Muscle layer of duodenum (tissue), 2 donors: ENCODE measurements at regions not wholly inside any gene's neighbourhood (a gene's known extent, or its start where the extent isn't known, plus 50 kb on each side); places are given as distances from the start of the nearest gene placed in this dataset.

Experiments
- H3K27ac ChIP-seq: one replicate; pipeline ENCODE4 v1.7.0; 2013; ENCODE audit warnings: mild to moderate bottlenecking, low read length
- H3K27me3 ChIP-seq: one replicate; pipeline ENCODE4 v1.7.0; 2013; ENCODE audit warnings: low read depth, mild to moderate bottlenecking, control low read depth, low read length
- H3K36me3 ChIP-seq, 2 donors: one replicate each; pipeline ENCODE4 v1.7.0; 2013; ENCODE audit warnings: low read length in 2 of 2, control low read depth in 1 of 2, mild to moderate bottlenecking in 1 of 2; ENCODE audit not compliant: insufficient read depth in 2 of 2, control insufficient read depth in 1 of 2
- H3K4me1 ChIP-seq, 2 donors: one replicate each; pipeline ENCODE4 v1.7.0; 2013; ENCODE audit warnings: low read length in 2 of 2, mild to moderate bottlenecking in 2 of 2, control low read depth in 1 of 2, moderate library complexity in 1 of 2; ENCODE audit not compliant: insufficient read depth in 2 of 2, control insufficient read depth in 1 of 2
- H3K4me3 ChIP-seq, 2 donors: one replicate each; pipeline ENCODE4 v1.7.0; 2013; ENCODE audit warnings: low read length in 2 of 2, low read depth in 1 of 2, mild to moderate bottlenecking in 1 of 2
- H3K9me3 ChIP-seq, 2 donors: one replicate each; pipeline ENCODE4 v1.7.0; 2013; ENCODE audit warnings: low read length in 2 of 2, control low read depth in 1 of 2, mild to moderate bottlenecking in 1 of 2; ENCODE audit not compliant: control insufficient read depth in 1 of 2
- donor health status: healthy.

- Histone ChIP-seq H3K4me1 (peaks cover 0 to 4% of the 10 kb centered on the region in 2 donors), H3K36me3 (no peaks in the 10 kb centered on the region), H3K4me3 (no peak overlapping the region), H3K9me3 (no peaks in the 10 kb centered on the region), H3K27ac (no peak overlapping the region), H3K27me3 (no peaks in the 10 kb centered on the region)
Measured at GRCh38 chr9:21672761-21673160, 129.7 kb upstream of the MTAP start.

GRCh38 chr9:21674894-21675293 lies 127.5 kb upstream of the MTAP start:
- H3K27me3 ChIP-seq = no peaks in the 10 kb centered on the region
- H3K36me3 ChIP-seq = no peaks in the 10 kb centered on the region
- no peaks in the 10 kb centered on the region for H3K4me1 ChIP-seq
- H3K4me3 ChIP-seq = no peak overlapping the region
- no peaks in the 10 kb centered on the region for H3K9me3 ChIP-seq
- no peak overlapping the region for H3K27ac ChIP-seq

- Histone ChIP-seq H3K36me3 (no peaks in the 10 kb centered on the region), H3K27me3 (no peaks in the 10 kb centered on the region), H3K4me3 (no peak overlapping the region), H3K27ac (no peak overlapping the region), H3K9me3 (no peaks in the 10 kb centered on the region), H3K4me1 (no peaks in the 10 kb centered on the region)
Measured at GRCh38 chr9:21677387-21677786, 125.0 kb upstream of the MTAP start.

GRCh38 chr9:21677834-21678233 lies 124.6 kb upstream of the MTAP start:
- H3K27me3 ChIP-seq = no peaks in the 10 kb centered on the region
- H3K4me3 ChIP-seq = no peak overlapping the region
- H3K36me3 ChIP-seq = no peaks in the 10 kb centered on the region
- no peaks in the 10 kb centered on the region for H3K4me1 ChIP-seq
- no peaks in the 10 kb centered on the region for H3K9me3 ChIP-seq
- no peak overlapping the region for H3K27ac ChIP-seq

- no peaks in the 10 kb centered on the region for H3K27me3 ChIP-seq
- H3K9me3 ChIP-seq = no peaks in the 10 kb centered on the region
- H3K4me3 ChIP-seq = no peak overlapping the region
- no peaks in the 10 kb centered on the region for H3K36me3 ChIP-seq
- H3K27ac ChIP-seq = no peak overlapping the region
- no peaks in the 10 kb centered on the region for H3K4me1 ChIP-seq
Measured at GRCh38 chr9:21679432-21679831, 123.0 kb upstream of the MTAP start.

- Histone ChIP-seq H3K36me3 (no peaks in the 10 kb centered on the region), H3K4me1 (peaks cover 0 to 5% of the 10 kb centered on the region in 2 donors), H3K27ac (no peak overlapping the region), H3K27me3 (no peaks in the 10 kb centered on the region), H3K9me3 (no peaks in the 10 kb centered on the region), H3K4me3 (no peak overlapping the region)
Measured at GRCh38 chr9:21680590-21680989, 121.8 kb upstream of the MTAP start.

- Histone ChIP-seq H3K4me1 (peaks cover 0 to 7% of the 10 kb centered on the region in 2 donors), H3K4me3 (no peak overlapping the region), H3K9me3 (no peaks in the 10 kb centered on the region), H3K36me3 (no peaks in the 10 kb centered on the region), H3K27ac (no peak overlapping the region), H3K27me3 (no peaks in the 10 kb centered on the region)
Measured at GRCh38 chr9:21681641-21682040, 120.8 kb upstream of the MTAP start.

- Histone ChIP-seq H3K27me3 (no peaks in the 10 kb centered on the region), H3K36me3 (no peaks in the 10 kb centered on the region), H3K4me1 (peaks cover 0 to 7% of the 10 kb centered on the region in 2 donors), H3K4me3 (no peak overlapping the region), H3K27ac (no peak overlapping the region), H3K9me3 (no peaks in the 10 kb centered on the region)
Measured at GRCh38 chr9:21682381-21682780, 120.1 kb upstream of the MTAP start.

- Histone ChIP-seq H3K4me3 (no peak overlapping the region), H3K4me1 (peaks cover 0 to 7% of the 10 kb centered on the region in 2 donors), H3K36me3 (no peaks in the 10 kb centered on the region), H3K9me3 (no peaks in the 10 kb centered on the region), H3K27ac (no peak overlapping the region), H3K27me3 (no peaks in the 10 kb centered on the region)
Measured at GRCh38 chr9:21682981-21683380, 119.5 kb upstream of the MTAP start.

GRCh38 chr9:21683484-21684175 lies 118.8 kb upstream of the MTAP start:
- Histone ChIP-seq H3K27ac (no peak overlapping the region), H3K36me3 (peaks cover 0 to 3% of the 10 kb centered on the region in 2 donors), H3K4me1 (peaks cover 0 to 7% of the 10 kb centered on the region in 2 donors), H3K9me3 (no peaks in the 10 kb centered on the region), H3K27me3 (no peaks in the 10 kb centered on the region), H3K4me3 (no peak overlapping the region)

GRCh38 chr9:21684231-21684630 lies 118.2 kb upstream of the MTAP start:
- no peaks in the 10 kb centered on the region for H3K27me3 ChIP-seq
- H3K36me3 ChIP-seq = peaks cover 0 to 3% of the 10 kb centered on the region in 2 donors
- H3K9me3 ChIP-seq = no peaks in the 10 kb centered on the region
- H3K4me1 ChIP-seq = peaks cover 0 to 7% of the 10 kb centered on the region in 2 donors
- H3K27ac ChIP-seq = no peak overlapping the region
- H3K4me3 ChIP-seq = no peak overlapping the region

- Histone ChIP-seq H3K27me3 (no peaks in the 10 kb centered on the region), H3K4me1 (peaks cover 0 to 7% of the 10 kb centered on the region in 2 donors), H3K4me3 (no peak overlapping the region), H3K27ac (no peak overlapping the region), H3K36me3 (peaks cover 0 to 3% of the 10 kb centered on the region in 2 donors), H3K9me3 (no peaks in the 10 kb centered on the region)
Measured at GRCh38 chr9:21684831-21685362, 117.5 kb upstream of the MTAP start.
